DMS153 treated with DMSO at 0.1 percent for 48 hours (cell line): ENCODE measurements at regions not wholly inside any gene's neighbourhood (a gene's known extent, or its start where the extent isn't known, plus 50 kb on each side); places are given as distances from the start of the nearest gene placed in this dataset.

Experiments
- DNase-seq: peaks from one replicate; lab custom pipeline; 2025; ENCODE audit not compliant: unreplicated experiment; lab: John Stamatoyannopoulos, UW

DNA sequence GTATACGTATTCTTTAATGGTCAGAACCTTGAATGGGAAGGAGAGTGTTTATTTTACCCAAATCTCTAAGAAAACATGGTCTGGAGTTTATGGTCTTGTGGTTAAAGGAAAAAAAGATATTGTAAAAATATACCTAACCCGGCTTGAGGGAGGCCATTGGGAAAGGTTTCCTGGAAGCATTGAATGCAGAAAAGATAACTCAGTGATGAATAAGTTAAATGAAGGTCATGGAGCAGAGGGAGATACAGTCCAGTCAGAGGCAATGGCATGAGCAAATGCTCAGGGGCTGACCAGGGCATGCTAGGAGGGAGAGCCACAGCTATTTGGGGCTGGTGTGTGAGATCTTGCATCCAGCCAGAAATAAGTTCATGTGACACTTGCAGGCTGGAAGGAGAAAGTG lies 430.4 kb upstream of the CDH5 start:
- no peak for DNase-seq

- DNase-seq = no peak
Measured at GRCh38 chr16:65934443-65934842, 432.0 kb upstream of the CDH5 start.

DNA sequence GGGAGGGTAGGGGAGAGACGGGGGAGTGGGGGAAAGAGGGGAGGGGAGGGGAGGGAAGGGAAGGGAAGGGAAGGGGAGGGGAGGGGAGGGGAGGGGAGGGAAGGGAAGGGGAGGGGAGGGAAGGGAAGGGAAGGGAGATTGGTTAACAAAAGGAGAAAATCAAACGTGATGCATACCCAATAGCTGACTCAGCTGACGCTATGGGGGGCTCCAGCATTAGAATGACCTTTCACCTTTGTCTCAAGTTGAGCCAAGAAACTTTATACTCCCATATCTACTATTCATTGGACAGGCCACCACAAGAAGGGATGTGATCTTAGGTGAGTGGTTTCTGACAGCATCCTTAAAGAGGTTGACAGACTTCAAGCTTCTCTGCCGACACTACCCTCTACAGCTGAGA lies 432.8 kb upstream of the CDH5 start:
- no peak for DNase-seq

GRCh38 chr16:65932350-65933072 lies 434.0 kb upstream of the CDH5 start:
- DNase-seq = no peak

DNA sequence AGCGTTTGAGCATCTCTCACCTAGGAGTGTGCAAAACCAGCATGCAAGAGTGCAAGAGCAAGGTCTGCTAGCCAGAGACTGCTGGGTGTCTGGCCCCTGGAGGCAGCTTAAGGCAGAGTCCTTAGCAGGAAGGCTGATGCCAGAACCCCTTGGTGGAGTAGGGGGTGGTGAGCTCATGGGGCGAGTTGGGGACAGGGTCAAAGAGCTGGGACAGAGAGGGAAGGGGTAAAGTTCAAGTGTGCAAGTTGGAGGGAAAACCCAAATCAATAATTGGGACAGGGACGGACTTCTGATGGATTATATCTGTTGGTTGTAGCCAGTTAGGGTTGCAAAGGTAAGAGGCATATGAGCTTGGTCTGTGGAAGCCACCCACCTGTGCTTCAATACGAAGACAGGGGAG lies 443.6 kb upstream of the CDH5 start:
- DNase-seq = no peak

- DNase-seq = no peak
Measured at GRCh38 chr16:65919986-65920376, 446.5 kb upstream of the CDH5 start.

DNA sequence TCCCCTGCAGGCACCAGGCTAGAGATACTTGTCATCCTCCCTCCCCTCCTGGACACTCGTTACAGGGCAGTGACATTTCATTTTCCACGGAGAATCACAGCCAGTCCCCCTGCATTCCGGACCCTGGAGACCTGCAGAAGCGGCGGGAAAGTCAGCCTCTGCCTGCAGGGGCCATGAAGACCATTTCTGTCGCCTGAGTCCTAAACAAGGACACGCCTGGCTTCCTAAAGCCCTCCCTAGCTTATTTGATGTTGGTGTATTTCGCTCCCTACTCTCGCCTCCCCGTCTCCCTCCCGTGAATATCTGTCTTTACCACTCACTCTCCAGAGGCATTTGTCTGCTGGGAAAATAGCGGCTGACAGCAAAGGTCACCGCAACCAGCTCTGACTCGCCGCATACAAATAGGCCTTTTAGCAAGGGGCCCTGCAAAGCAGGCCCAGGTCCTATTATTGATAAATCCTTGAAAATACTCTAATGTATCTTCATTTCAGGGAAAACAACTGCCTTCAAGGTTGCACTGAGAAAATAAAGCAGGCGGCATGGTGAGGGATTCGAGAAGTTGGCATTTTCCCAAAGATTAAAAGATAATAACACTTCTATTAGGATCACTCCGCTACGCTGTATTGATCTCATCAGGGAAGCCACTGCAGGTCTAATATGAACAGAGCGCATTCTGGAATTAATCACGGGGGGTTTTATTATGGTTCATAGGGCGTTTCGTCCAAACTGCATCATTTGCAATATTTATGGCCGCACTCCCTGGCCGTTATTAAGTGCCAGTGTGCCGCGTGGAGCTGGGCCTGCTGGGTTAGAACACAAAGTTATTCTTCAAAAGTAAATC lies 447.1 kb upstream of the CDH5 start:
- no peak for DNase-seq

DNA sequence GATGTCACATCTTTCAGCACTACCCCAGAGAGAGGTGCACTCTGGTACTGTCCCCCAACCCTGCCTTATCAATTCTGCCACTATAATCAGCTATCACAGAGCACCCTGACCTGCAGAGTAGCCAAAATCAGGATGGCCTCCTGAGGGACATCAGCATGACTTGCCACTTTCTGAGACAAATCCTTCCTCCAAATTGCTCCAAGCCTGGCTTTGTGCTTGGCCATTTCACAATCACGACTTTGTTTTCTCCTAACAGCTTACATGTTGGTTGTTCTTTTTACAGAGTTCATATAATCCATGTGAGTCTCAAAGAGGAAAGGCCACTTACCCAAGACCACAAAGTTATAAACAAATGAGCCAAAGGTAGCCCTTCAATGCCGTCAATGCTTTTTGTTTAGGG lies 449.0 kb upstream of the CDH5 start:
- DNase-seq = no peak

GRCh38 chr16:65916995-65917394 lies 449.5 kb upstream of the CDH5 start:
- no peak for DNase-seq

DNA sequence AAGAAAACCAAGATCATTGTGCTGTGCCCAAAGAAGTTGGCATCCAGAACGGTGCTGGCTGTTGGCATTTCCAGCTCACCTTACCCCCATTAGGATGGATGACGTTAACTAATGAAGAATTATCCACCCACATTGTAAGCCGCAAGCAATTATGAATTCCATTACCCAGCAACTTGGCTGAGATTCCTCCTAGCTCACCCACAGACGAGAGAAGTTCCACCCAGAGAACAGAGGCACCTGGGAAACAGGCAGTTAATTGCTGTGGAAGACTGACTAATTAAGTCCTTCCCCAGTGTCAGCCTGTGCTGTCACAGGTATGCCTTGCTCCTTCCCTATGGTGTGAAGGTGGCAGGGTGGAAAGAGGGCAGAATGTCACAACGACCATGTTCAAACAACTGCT lies 456.2 kb upstream of the CDH5 start:
- DNase-seq = no peak

- DNase-seq = peak; percentile 47
Measured at GRCh38 chr16:65909310-65910050, 457.0 kb upstream of the CDH5 start.

DNA sequence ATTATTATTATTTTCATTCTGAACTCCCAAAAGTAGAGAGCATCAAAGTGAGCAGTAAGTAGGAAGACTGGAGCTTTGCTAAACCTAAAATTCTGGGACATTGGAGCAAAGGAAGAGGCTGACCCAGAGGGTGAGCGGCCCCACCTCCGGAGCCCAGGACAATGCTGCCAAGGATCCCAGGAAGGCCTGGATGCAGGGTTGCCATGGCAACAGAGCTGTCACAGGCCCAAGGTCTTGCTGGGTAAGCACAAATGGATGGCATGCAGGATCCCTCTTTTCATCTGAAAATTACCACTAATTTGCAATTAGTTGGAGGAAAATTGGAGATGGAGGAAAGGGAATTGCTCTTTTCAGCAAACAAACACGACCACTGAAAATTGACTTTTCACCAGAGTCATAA lies 457.9 kb upstream of the CDH5 start:
- no peak for DNase-seq

DNA sequence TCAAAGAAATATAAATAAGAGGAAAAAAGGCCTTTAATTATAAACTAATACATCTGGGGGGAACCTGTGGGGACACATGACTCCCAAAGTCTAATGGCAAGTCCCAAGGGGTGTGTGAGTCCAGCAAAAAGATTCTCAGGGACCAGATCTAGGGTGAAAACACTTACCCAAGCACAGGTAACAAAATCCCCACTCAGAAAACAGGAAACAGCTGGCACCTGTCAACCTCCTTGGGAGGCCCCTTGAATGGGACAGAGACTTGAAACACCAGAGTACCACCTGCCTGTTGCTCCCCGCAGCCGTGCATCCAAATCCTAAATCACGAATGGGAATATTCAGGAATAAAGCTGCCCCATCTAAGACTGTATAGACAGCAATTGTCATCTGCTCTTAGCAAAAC lies 461.2 kb upstream of the CDH5 start:
- DNase-seq = no peak

DNA sequence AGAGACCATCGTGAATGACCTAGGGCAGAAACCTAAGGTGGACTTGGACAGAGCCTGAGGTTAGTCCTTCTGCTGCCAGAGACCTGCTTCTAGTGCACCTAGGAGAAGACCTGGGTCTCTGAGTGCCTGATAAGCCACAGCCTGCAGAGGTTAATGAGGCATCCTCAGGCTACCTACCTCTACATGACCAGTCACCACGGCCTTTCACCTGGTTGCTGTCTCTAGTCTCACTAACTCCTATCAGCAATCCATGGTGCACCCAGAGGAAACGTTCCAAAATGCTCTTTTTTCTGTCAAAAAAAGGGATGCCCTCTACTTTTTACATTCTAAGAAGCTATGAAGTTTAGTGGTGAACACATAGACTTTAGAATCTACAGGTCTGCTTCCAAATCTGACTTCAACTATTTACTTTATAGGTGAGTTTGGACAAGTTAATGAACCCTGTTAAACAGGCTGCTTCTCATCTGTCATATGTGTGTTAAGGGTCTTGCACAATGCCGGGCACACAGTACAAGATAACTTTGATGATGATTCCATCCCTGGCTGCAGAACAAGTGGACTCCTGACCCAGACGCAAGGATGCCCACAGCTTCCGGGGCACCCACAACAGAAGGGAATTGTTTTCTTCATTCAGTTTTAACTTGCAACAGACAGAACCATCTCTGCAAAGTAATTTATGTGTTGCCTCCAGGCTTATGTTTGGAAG lies 469.9 kb upstream of the CDH5 start:
- DNase-seq = no peak

DNA sequence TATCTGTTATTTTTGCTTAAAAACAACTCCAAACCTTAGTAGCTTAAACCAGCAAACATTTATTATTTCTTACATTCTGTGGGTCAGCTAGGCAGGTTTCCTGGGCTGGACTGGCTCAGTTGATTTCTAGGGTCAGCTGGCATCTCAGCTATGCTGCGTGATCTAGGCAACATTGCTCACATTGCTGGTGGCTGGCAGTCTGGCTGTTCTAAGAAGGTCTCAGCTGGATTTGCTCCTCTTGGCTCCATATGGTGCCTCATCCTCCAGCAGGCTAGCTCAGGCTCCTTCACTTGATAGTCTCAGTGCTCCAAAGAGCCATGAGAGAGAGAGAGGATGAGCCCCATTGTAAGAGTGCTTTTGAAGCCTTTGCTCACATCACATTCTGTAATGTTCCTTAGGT lies 470.6 kb upstream of the CDH5 start:
- no peak for DNase-seq

GRCh38 chr16:65895486-65895885 lies 471.0 kb upstream of the CDH5 start:
- no peak for DNase-seq

DNA sequence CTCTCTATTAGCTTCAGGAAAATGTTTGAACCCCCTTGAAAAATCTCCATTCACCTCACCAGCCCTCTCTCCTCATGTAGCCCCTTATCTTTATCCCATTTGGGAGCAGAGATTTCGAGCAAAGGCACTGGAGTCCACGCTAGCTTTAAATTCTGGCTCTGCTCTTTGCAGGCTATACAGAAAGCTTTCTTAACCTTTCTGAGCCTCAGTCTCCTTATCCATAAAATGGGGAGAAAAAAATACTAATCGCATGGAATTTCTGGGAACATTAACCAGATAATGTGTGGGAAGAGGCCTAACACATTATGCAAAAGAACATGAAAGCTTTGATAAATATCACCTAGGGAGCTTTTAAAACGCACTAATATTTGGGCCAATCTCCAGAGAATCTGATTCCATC lies 476.3 kb upstream of the CDH5 start:
- DNase-seq = no peak

GRCh38 chr16:65889533-65889966 lies 476.9 kb upstream of the CDH5 start:
- peak; percentile 20 for DNase-seq

- DNase-seq = no peak
Measured at GRCh38 chr16:65888201-65888600, 478.3 kb upstream of the CDH5 start.

- DNase-seq = no peak
Measured at GRCh38 chr16:65884018-65884417, 482.5 kb upstream of the CDH5 start.

GRCh38 chr16:65878347-65878746 lies 488.1 kb upstream of the CDH5 start:
- no peak for DNase-seq
